Mesendoderm (in vitro differentiated cells): ENCODE measurements at regions not wholly inside any gene's neighbourhood (a gene's known extent, or its start where the extent isn't known, plus 50 kb on each side); places are given as distances from the start of the nearest gene placed in this dataset.

Experiments used
- DNase-seq: peaks from one replicate; pipeline ENCODE4 v3.0.0; 2013
- H2AK5ac ChIP-seq: 2 replicates; pipeline ENCODE4 v1.6.1; 2013; ENCODE audit warnings: low read length, inconsistent platforms
- H2BK120ac ChIP-seq: 2 replicates; pipeline ENCODE4 v1.6.1; 2013; ENCODE audit warnings: low read depth, mild to moderate bottlenecking, low read length, moderate library complexity, mixed read lengths
- H2BK15ac ChIP-seq: replicated peaks from 2 replicates; pipeline ENCODE4 v1.6.1; 2013; ENCODE audit warnings: low read depth, mild to moderate bottlenecking, moderate library complexity
- H2BK5ac ChIP-seq: 2 replicates; pipeline ENCODE4 v1.6.1; 2013; ENCODE audit warnings: low read length, inconsistent platforms
- H3K18ac ChIP-seq: 2 replicates; pipeline ENCODE4 v1.6.1; 2013; ENCODE audit warnings: mild to moderate bottlenecking, low read length, mixed read lengths
- H3K23ac ChIP-seq: one replicate; pipeline ENCODE4 v1.6.1; 2013; ENCODE audit warnings: low read length
- H3K27ac ChIP-seq: 2 replicates; pipeline ENCODE4 v1.5.1; 2013; ENCODE audit warnings: low read depth, mild to moderate bottlenecking, inconsistent platforms, low read length, moderate library complexity
- H3K27me3 ChIP-seq: 2 replicates; pipeline ENCODE4 v1.6.1; 2013; ENCODE audit warnings: low read length, control low read depth, mild to moderate bottlenecking, inconsistent platforms; ENCODE audit not compliant: insufficient read depth, poor library complexity
- H3K36me3 ChIP-seq: 2 replicates; pipeline ENCODE4 v1.6.1; 2013; ENCODE audit warnings: low read length, inconsistent platforms; ENCODE audit not compliant: control insufficient read depth, insufficient read depth
- H3K4ac ChIP-seq: one replicate; pipeline ENCODE4 v1.6.1; 2013; ENCODE audit warnings: low read depth, mild to moderate bottlenecking, low read length, moderate library complexity
- H3K4me1 ChIP-seq: 2 replicates; pipeline ENCODE4 v1.6.1; 2013; ENCODE audit warnings: low read depth, low read length, inconsistent platforms; ENCODE audit not compliant: control insufficient read depth
- H3K4me2 ChIP-seq: 2 replicates; pipeline ENCODE4 v1.6.1; 2013; ENCODE audit warnings: low read length
- H3K4me3 ChIP-seq: 2 replicates; pipeline ENCODE4 v1.5.1; 2013; ENCODE audit warnings: mild to moderate bottlenecking, low read length
- H3K56ac ChIP-seq: one replicate; pipeline ENCODE4 v1.6.1; 2013; ENCODE audit warnings: low read length
- H3K79me1 ChIP-seq: 2 replicates; pipeline ENCODE4 v1.6.1; 2013; ENCODE audit warnings: low read length, inconsistent platforms
- H3K79me2 ChIP-seq: 2 replicates; pipeline ENCODE4 v1.6.1; 2013; ENCODE audit warnings: mild to moderate bottlenecking, low read length; ENCODE audit not compliant: control insufficient read depth, insufficient read depth
- H3K9ac ChIP-seq: 2 replicates; pipeline ENCODE4 v1.6.1; 2013; ENCODE audit warnings: low read length, inconsistent platforms
- H4K5ac ChIP-seq: one replicate; pipeline ENCODE4 v1.6.1; 2013; ENCODE audit warnings: low read length
- H4K8ac ChIP-seq: one replicate; pipeline ENCODE4 v1.6.1; 2013; ENCODE audit warnings: low read depth, mild to moderate bottlenecking, control low read depth, low read length, moderate library complexity
- WGBS: extraction: QIAGEN DNeasy Blood & Tissue Kit; methylation state at CpG from one replicate; pipeline ENCODE4 v1.1.7; 2013; ENCODE audit warnings: low lambda C conversion rate, missing lambda C conversion rate; ENCODE audit not compliant: insufficient coverage; ENCODE audit errors: extremely low coverage; 5-methylcytosine and 5-hydroxymethylcytosine counted together

DNA sequence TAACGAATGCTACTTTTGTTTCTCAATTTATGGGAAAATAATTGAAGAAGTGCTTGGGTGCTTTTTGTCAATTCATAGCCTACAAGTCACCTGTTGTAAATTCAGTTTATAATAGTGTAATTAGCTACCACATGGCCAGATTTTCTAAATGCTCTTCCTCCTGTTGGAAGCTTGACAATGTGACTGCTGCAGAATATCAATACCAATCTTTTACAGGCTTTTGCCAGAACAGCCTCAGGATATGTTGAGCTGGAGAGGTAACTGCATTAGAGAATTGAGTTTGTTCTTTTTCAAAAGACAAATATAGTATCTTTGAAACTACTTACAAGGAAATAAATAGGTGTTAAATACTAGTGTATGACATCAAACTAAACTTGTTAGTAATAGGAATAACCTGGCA, 277.8 kb downstream of the POU4F1 start:
- no peak overlapping the region for H3K23ac ChIP-seq
- H3K79me2 ChIP-seq: no peaks in the 10 kb centered on the region
- H4K5ac ChIP-seq: no peak overlapping the region
- no peak overlapping the region for H4K8ac ChIP-seq
- no peak overlapping the region for H2AK5ac ChIP-seq
- no peak for DNase-seq
- no peak overlapping the region for H2BK120ac ChIP-seq
- H2BK5ac ChIP-seq: no peak overlapping the region
- no peak overlapping the region for H3K56ac ChIP-seq
- no CpG with 5 or more reads among the region's 1 CpG for WGBS
- H3K4me3 ChIP-seq: no peak overlapping the region
- no peak overlapping the region for H3K4ac ChIP-seq
- no peaks in the 10 kb centered on the region for H3K4me1 ChIP-seq
- no peak overlapping the region for H3K18ac ChIP-seq
- H3K9ac ChIP-seq: no peak overlapping the region
- no peak overlapping the region for H2BK15ac ChIP-seq
- H3K27ac ChIP-seq: no peak overlapping the region
- H3K79me1 ChIP-seq: no peaks in the 10 kb centered on the region
- no peak overlapping the region for H3K4me2 ChIP-seq
- H3K27me3 ChIP-seq: no peaks in the 10 kb centered on the region
- no peaks in the 10 kb centered on the region for H3K36me3 ChIP-seq

DNA sequence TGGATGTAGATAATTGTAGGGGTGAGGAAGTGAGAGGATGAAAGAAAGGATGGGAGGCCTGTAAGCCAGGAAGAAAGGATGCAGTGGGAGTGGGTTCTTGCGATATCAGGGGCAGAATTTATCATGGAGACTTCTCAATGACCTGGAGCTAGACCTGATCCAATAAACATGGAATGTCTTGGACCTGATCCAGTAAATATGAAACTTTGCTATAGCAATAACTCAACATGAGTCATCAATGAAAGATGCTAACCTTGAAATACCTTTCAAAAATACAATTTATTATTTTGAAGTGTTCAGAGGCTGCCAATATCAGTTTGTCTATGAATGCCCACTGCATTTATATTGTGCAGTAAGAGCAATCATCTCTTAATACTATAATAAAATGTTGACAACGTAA, 279.5 kb downstream of the POU4F1 start:
- Histone ChIP-seq H3K23ac (no peak overlapping the region), H3K56ac (no peak overlapping the region), H3K36me3 (no peaks in the 10 kb centered on the region), H3K18ac (no peak overlapping the region), H3K27ac (no peak overlapping the region), H3K9ac (no peak overlapping the region), H3K4me1 (no peaks in the 10 kb centered on the region), H2BK15ac (no peak overlapping the region), H3K79me2 (no peaks in the 10 kb centered on the region), H2BK120ac (no peak overlapping the region), H2BK5ac (no peak overlapping the region), H2AK5ac (no peak overlapping the region), H4K8ac (no peak overlapping the region), H3K27me3 (no peaks in the 10 kb centered on the region), H3K4me2 (no peak overlapping the region), H3K79me1 (no peaks in the 10 kb centered on the region), H3K4ac (no peak overlapping the region), H3K4me3 (no peak overlapping the region), H4K5ac (no peak overlapping the region)
- no peak for DNase-seq
- WGBS: no CpG with 5 or more reads among the region's 2 CpGs

DNA sequence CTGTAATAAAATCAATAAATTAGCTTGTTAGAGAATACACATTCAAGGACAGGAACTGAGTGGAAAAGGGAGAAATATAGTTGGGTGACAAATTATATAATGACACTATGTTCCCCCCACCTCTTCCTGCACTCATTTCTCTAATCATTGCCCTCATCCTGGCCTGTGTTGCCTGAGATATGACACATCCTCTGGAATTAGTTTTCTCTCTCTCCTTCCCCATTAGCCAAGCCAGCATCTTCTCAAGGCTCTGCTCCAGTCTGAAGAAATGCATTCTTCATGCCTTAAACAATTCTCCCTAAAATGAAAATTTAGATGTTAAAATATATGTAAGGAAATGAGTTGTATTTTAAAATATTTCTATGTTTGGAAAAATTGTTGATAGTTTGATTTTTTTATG, 280.3 kb downstream of the POU4F1 start:
- Histone ChIP-seq H3K27ac (no peak overlapping the region), H2BK120ac (no peak overlapping the region), H3K4me1 (no peaks in the 10 kb centered on the region), H3K4ac (no peak overlapping the region), H3K4me3 (no peak overlapping the region), H2BK5ac (no peak overlapping the region), H3K36me3 (no peaks in the 10 kb centered on the region), H3K79me2 (no peaks in the 10 kb centered on the region), H2BK15ac (no peak overlapping the region), H3K27me3 (no peaks in the 10 kb centered on the region), H3K56ac (no peak overlapping the region), H3K23ac (no peak overlapping the region), H3K9ac (no peak overlapping the region), H2AK5ac (no peak overlapping the region), H4K8ac (no peak overlapping the region), H4K5ac (no peak overlapping the region), H3K4me2 (no peak overlapping the region), H3K79me1 (no peaks in the 10 kb centered on the region), H3K18ac (no peak overlapping the region)
- no peak for DNase-seq

DNA sequence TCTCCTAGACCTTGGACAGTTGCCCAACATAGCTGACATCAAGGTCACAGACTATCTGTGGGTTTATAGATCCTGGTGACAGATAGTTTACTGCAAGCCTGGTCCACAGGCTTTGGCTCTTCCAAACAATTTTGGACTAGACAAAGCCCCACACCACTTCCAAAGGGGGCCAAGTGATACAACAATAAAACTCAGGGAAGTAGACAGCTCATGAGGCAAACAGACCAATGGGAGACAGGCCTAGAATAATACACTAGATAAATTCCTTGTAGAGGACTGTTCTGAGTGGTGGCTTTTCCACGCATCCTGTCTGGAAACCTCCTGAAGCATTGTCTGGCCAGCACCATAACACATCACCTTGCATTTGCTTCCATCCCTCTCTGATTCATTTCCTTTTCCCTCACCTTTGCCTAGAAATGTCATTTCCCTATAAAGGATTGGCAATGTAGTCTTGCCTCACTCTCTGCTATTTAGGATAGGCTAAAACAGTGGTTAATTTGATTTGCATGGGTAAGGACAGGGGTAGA, 284.2 kb downstream of the POU4F1 start:
- H3K27ac ChIP-seq: no peak overlapping the region
- no peak for DNase-seq
- no peak overlapping the region for H2BK5ac ChIP-seq
- H2BK120ac ChIP-seq: no peak overlapping the region
- no peak overlapping the region for H3K18ac ChIP-seq
- no peak overlapping the region for H4K8ac ChIP-seq
- H3K4ac ChIP-seq: no peak overlapping the region
- no peak overlapping the region for H3K23ac ChIP-seq
- H3K9ac ChIP-seq: no peak overlapping the region
- no peaks in the 10 kb centered on the region for H3K79me2 ChIP-seq
- H3K4me1 ChIP-seq: no peaks in the 10 kb centered on the region
- no peaks in the 10 kb centered on the region for H3K79me1 ChIP-seq
- no CpG with 5 or more reads among the region's 1 CpG for WGBS
- no peak overlapping the region for H2BK15ac ChIP-seq
- no peak overlapping the region for H4K5ac ChIP-seq
- H3K27me3 ChIP-seq: no peaks in the 10 kb centered on the region
- no peak overlapping the region for H3K4me3 ChIP-seq
- H2AK5ac ChIP-seq: no peak overlapping the region
- H3K4me2 ChIP-seq: no peak overlapping the region
- no peak overlapping the region for H3K56ac ChIP-seq
- H3K36me3 ChIP-seq: no peaks in the 10 kb centered on the region

DNA sequence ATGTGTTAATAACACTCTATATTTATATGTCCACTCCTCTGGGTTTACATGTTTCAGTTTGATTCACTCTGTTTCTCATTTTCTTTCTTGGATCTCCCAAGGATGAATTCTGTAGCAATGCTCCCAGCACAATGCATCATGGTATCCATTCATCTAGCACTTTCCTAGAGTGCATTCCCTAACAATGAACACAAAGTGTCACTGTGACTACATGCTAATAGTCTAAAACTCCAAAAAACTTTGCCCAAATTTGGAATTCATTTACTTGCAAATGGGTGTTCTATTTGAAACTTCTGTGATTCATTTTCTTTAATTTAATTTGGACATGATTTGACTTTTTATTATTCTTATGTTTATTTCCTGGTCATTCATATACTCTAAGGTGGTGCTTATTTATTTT, 286.3 kb downstream of the POU4F1 start:
- Histone ChIP-seq H4K5ac (no peak overlapping the region), H3K27me3 (no peaks in the 10 kb centered on the region), H3K4me3 (no peak overlapping the region), H3K9ac (no peak overlapping the region), H3K4me1 (no peaks in the 10 kb centered on the region), H2AK5ac (no peak overlapping the region), H3K36me3 (no peaks in the 10 kb centered on the region), H3K23ac (no peak overlapping the region), H3K79me1 (no peaks in the 10 kb centered on the region), H2BK15ac (no peak overlapping the region), H3K79me2 (no peaks in the 10 kb centered on the region), H3K56ac (no peak overlapping the region), H3K4me2 (no peak overlapping the region), H2BK5ac (no peak overlapping the region), H3K18ac (no peak overlapping the region), H3K27ac (no peak overlapping the region), H2BK120ac (no peak overlapping the region), H3K4ac (no peak overlapping the region), H4K8ac (no peak overlapping the region)
- DNase-seq: peak; percentile 44

DNA sequence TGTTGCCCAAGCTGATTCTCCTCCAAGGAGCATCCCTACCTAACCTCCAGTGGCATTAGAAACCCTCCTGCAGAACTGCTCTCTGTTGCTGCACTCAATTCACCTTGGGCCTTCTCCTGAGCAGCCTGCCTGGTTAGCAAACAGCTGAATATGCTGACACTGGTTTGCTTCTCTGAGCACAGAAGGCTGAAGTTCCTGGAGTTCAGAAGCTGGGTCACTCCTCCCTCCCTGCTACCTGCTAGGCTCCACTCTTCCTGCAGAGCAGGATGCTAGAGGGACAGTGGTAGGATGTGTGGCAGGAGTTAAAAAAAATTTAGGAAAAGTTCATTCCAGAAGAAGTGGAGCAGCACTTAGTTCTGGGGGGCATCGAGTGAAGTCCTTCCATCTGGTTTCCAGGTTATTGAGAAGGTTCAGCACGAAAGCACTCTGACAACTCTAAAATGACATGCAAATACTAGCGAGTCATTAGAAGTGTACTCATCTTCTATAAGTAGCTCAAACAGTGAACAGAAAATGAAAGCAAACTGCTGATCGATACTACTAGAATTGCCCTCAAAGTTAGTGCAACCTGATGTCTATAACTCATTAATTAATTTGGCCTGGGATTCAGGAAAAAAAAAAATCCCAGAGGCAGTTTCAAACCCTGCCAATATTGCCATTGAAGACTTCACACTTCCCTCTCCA, 293.7 kb downstream of the POU4F1 start:
- no peak for DNase-seq
- WGBS: no CpG with 5 or more reads among the region's 4 CpGs
- Histone ChIP-seq H2AK5ac (no peak overlapping the region), H2BK120ac (no peak overlapping the region), H4K8ac (no peak overlapping the region), H3K4me2 (no peak overlapping the region), H3K9ac (no peak overlapping the region), H4K5ac (no peak overlapping the region), H3K4ac (no peak overlapping the region), H3K27ac (no peak overlapping the region), H3K79me1 (no peaks in the 10 kb centered on the region), H3K4me3 (no peak overlapping the region), H3K27me3 (no peaks in the 10 kb centered on the region), H2BK5ac (no peak overlapping the region), H3K23ac (no peak overlapping the region), H3K79me2 (no peaks in the 10 kb centered on the region), H3K18ac (no peak overlapping the region), H3K36me3 (no peaks in the 10 kb centered on the region), H2BK15ac (no peak overlapping the region), H3K4me1 (no peaks in the 10 kb centered on the region), H3K56ac (no peak overlapping the region)
